ENCODE measurements at regions not wholly inside any gene's neighbourhood (a gene's known extent, or its start where the extent isn't known, plus 50 kb on each side); places are given as distances from the start of the nearest gene placed in this dataset.
"Not testable (repeated sequence)": the region's sequence is repeated elsewhere in the genome, so short reads cannot be mapped to it uniquely, and the experiment has no call there.

- no peak for DNase-seq
These were observed 77.0 kb downstream of the CCDC71L start for GRCh38 chr7:106583706-106584690.

- DNase-seq, result no peak
These were observed 77.9 kb downstream of the CCDC71L start for GRCh38 chr7:106583100-106583499.

GRCh38 chr7:106582365-106582764 lies 78.6 kb downstream of the CCDC71L start:
- DNase-seq, result no peak

GRCh38 chr7:106579086-106579485 lies 81.9 kb downstream of the CCDC71L start:
- DNase-seq, result not testable (repeated sequence)

GRCh38 chr7:106575138-106575823 lies 85.7 kb downstream of the CCDC71L start:
- no peak for DNase-seq

- no peak for DNase-seq
These were observed 87.2 kb downstream of the CCDC71L start for GRCh38 chr7:106573738-106574137.

- no peak for DNase-seq
These were observed 87.8 kb downstream of the CCDC71L start for GRCh38 chr7:106573125-106573663.

GRCh38 chr7:106572394-106573124 lies 88.4 kb downstream of the CCDC71L start:
- DNase-seq, result no peak

GRCh38 chr7:106571563-106571962 lies 89.4 kb downstream of the CCDC71L start:
- no peak for DNase-seq

GRCh38 chr7:106570948-106571418 lies 90.0 kb downstream of the CCDC71L start:
- DNase-seq, result no peak

GRCh38 chr7:106570146-106570545 lies 90.8 kb downstream of the CCDC71L start:
- DNase-seq, result no peak

- no peak for DNase-seq
These were observed 91.4 kb downstream of the CCDC71L start for GRCh38 chr7:106569500-106569929.

GRCh38 chr7:106568680-106569499 lies 92.1 kb downstream of the CCDC71L start:
- no peak for DNase-seq

GRCh38 chr7:106568002-106568679 lies 92.8 kb downstream of the CCDC71L start:
- DNase-seq, result no peak

- DNase-seq, result not testable (repeated sequence)
These were observed 93.6 kb downstream of the CCDC71L start for GRCh38 chr7:106567204-106568001.

GRCh38 chr7:106566672-106567071 lies 94.3 kb downstream of the CCDC71L start:
- DNase-seq, result no peak

- no peak for DNase-seq
These were observed 94.8 kb downstream of the CCDC71L start for GRCh38 chr7:106566196-106566595.

GRCh38 chr7:106565428-106565827 lies 95.5 kb downstream of the CCDC71L start:
- no peak for DNase-seq

GRCh38 chr7:106563466-106564150 lies 97.3 kb downstream of the CCDC71L start:
- no peak for DNase-seq
